Muscle of leg (tissue), 3 donors: ENCODE measurements at regions not wholly inside any gene's neighbourhood (a gene's known extent, or its start where the extent isn't known, plus 50 kb on each side); places are given as distances from the start of the nearest gene placed in this dataset.

ENCODE experiments used
- DNase-seq: peaks from one replicate; pipeline ENCODE4 v3.0.0; 2013
- H3K27ac ChIP-seq: one replicate; pipeline ENCODE4 v1.5.1; 2013; ENCODE audit warnings: mild to moderate bottlenecking, low read length, control low read depth
- H3K27me3 ChIP-seq: one replicate; pipeline ENCODE4 v1.6.1; 2013; ENCODE audit warnings: low read length; ENCODE audit not compliant: control insufficient read depth, insufficient read depth
- H3K36me3 ChIP-seq: one replicate; pipeline ENCODE4 v1.6.1; 2013; ENCODE audit warnings: low read length; ENCODE audit not compliant: control insufficient read depth, insufficient read depth
- H3K4me1 ChIP-seq: one replicate; pipeline ENCODE4 v1.6.1; 2013; ENCODE audit warnings: low read length; ENCODE audit not compliant: control insufficient read depth, insufficient read depth
- H3K4me3 ChIP-seq: one replicate; pipeline ENCODE4 v1.5.1; 2013; ENCODE audit warnings: low read length, control low read depth
- H3K9me3 ChIP-seq: replicated peaks from 2 replicates; pipeline ENCODE4 v1.6.1; 2013; ENCODE audit warnings: low read depth, low read length; ENCODE audit not compliant: control insufficient read depth
- WGBS: methylation state at CpG from one replicate; pipeline ENCODE4 v1.1.5; 2013; ENCODE audit warnings: missing lambda C conversion rate; ENCODE audit not compliant: insufficient coverage; 5-methylcytosine and 5-hydroxymethylcytosine counted together

- 85% methylated on average over 11 of the region's 13 CpGs for WGBS
- H3K36me3 ChIP-seq, result no peaks in the 10 kb centered on the region
- no peaks in the 10 kb centered on the region for H3K27me3 ChIP-seq
- H3K9me3 ChIP-seq, result no peaks in the 10 kb centered on the region
- H3K27ac ChIP-seq, result no peak overlapping the region
- no peak for DNase-seq
- H3K4me1 ChIP-seq, result no peaks in the 10 kb centered on the region
- no peak overlapping the region for H3K4me3 ChIP-seq
Observed at GRCh38 chr20:60953321-60953720, 298.7 kb upstream of the CDH4 start.

- peak overlapping the region; percentile 22 for H3K27ac ChIP-seq
- DNase-seq, result peak; percentile 74
- H3K4me3 ChIP-seq, result no peak overlapping the region
- H3K36me3 ChIP-seq, result no peaks in the 10 kb centered on the region
- no peaks in the 10 kb centered on the region for H3K27me3 ChIP-seq
- WGBS, result no CpG with 5 or more reads among the region's 2 CpGs
- H3K9me3 ChIP-seq, result no peaks in the 10 kb centered on the region
- H3K4me1 ChIP-seq, result no peaks in the 10 kb centered on the region
Observed at GRCh38 chr20:60955706-60956105, 296.4 kb upstream of the CDH4 start.

DNA sequence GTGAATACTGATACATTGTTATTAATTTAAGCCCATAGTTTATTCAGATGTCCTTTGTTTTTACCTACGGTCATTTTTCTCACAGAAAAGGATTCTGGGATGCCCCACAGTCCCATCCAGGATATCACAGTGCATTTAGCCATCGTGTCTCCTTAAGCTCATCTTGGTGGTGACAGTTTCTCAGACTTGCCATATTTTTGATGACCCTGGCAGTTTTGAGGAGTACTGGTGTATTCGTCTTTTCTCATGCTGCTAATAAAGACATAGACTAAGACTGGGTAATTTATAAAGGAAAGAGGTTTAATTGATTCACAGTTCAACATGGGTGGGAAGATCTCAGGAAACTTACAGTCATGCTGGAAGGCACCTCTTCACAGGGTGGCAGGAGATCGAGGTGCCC is 295.9 kb upstream of the CDH4 start:
- H3K27ac ChIP-seq, result no peak overlapping the region
- DNase-seq, result no peak
- no peaks in the 10 kb centered on the region for H3K9me3 ChIP-seq
- no CpG with 5 or more reads among the region's 4 CpGs for WGBS
- peaks cover 4% of the 10 kb centered on the region for H3K4me1 ChIP-seq
- H3K4me3 ChIP-seq, result no peak overlapping the region
- H3K27me3 ChIP-seq, result no peaks in the 10 kb centered on the region
- no peaks in the 10 kb centered on the region for H3K36me3 ChIP-seq

- H3K4me1 ChIP-seq, result peaks cover 9% of the 10 kb centered on the region
- no peaks in the 10 kb centered on the region for H3K36me3 ChIP-seq
- WGBS, result 65% methylated on average over 3 of the region's 3 CpGs
- no peak overlapping the region for H3K27ac ChIP-seq
- no peak for DNase-seq
- no peak overlapping the region for H3K4me3 ChIP-seq
- H3K27me3 ChIP-seq, result no peaks in the 10 kb centered on the region
- no peaks in the 10 kb centered on the region for H3K9me3 ChIP-seq
Observed at GRCh38 chr20:60957621-60958020, 294.4 kb upstream of the CDH4 start.

- H3K9me3 ChIP-seq, result no peaks in the 10 kb centered on the region
- no peak overlapping the region for H3K4me3 ChIP-seq
- H3K27ac ChIP-seq, result no peak overlapping the region
- no peaks in the 10 kb centered on the region for H3K27me3 ChIP-seq
- DNase-seq, result no peak
- 83% methylated on average over 1 of the region's 3 CpGs for WGBS
- peaks cover 9% of the 10 kb centered on the region for H3K4me1 ChIP-seq
- no peaks in the 10 kb centered on the region for H3K36me3 ChIP-seq
Observed at GRCh38 chr20:60959971-60960370, 292.1 kb upstream of the CDH4 start.

DNA sequence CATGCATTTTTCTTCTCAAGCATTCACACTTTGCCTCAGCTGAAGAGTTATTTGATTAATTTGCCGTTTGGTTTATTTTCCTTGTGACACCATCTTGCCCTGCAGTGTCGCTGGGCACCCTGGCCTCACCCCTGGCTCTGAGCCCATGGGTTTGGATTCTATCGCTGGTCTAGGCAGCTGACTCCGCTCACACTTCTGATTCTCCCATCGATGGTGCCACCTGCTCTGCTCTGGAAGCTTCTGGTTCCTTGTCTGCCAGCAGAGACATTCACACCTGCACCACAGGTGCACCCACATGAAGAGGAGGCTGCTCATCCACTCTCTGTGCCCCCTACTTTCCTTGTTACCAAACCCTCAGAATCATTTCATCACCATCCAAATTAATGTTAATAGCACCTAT is 291.6 kb upstream of the CDH4 start:
- no peak for DNase-seq
- no peaks in the 10 kb centered on the region for H3K36me3 ChIP-seq
- H3K4me3 ChIP-seq, result no peak overlapping the region
- 81% methylated on average over 4 of the region's 5 CpGs for WGBS
- peaks cover 9% of the 10 kb centered on the region for H3K4me1 ChIP-seq
- no peak overlapping the region for H3K27ac ChIP-seq
- no peaks in the 10 kb centered on the region for H3K9me3 ChIP-seq
- no peaks in the 10 kb centered on the region for H3K27me3 ChIP-seq

- WGBS, result 96% methylated on average over 7 of the region's 7 CpGs
Observed at GRCh38 chr20:60961551-60961950, 290.5 kb upstream of the CDH4 start.

GRCh38 chr20:60962367-60963045 is 289.6 kb upstream of the CDH4 start:
- Histone ChIP-seq H3K36me3 (no peaks in the 10 kb centered on the region), H3K27me3 (no peaks in the 10 kb centered on the region), H3K4me1 (peaks cover 9% of the 10 kb centered on the region), H3K9me3 (no peaks in the 10 kb centered on the region), H3K4me3 (no peak overlapping the region), H3K27ac (no peak overlapping the region)
- 82% methylated on average over 3 of the region's 6 CpGs for WGBS
- no peak for DNase-seq

More at GRCh38 chr20:60961551-60961950, 290.5 kb upstream of the CDH4 start:
- Histone ChIP-seq H3K4me1 (peaks cover 9% of the 10 kb centered on the region), H3K4me3 (no peak overlapping the region), H3K36me3 (no peaks in the 10 kb centered on the region), H3K27me3 (no peaks in the 10 kb centered on the region), H3K27ac (no peak overlapping the region), H3K9me3 (no peaks in the 10 kb centered on the region)
- DNase-seq, result no peak

DNA sequence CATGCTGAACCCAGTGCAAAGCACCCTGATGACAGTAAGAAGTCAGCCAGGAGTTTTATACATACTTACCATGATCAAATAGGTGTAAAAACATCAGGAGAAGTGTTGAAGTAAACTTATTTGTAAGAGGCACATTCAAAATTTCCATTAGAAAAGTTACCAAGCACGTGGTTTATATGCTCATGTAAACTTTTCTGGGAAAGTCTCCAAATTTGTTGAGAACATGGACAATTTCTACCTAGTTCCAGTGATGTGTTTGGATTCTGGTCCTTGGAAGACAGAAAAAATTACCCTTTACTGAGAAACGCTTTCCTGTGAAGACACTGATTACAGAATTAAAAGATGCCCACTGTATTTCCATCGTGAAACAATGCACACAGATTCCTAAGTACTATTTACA is 288.9 kb upstream of the CDH4 start:
- no peak overlapping the region for H3K27ac ChIP-seq
- H3K9me3 ChIP-seq, result no peaks in the 10 kb centered on the region
- peak; percentile 60 for DNase-seq
- H3K4me1 ChIP-seq, result peaks cover 9% of the 10 kb centered on the region
- no peaks in the 10 kb centered on the region for H3K27me3 ChIP-seq
- no peak overlapping the region for H3K4me3 ChIP-seq
- WGBS, result no CpG with 5 or more reads among the region's 3 CpGs
- H3K36me3 ChIP-seq, result no peaks in the 10 kb centered on the region

DNA sequence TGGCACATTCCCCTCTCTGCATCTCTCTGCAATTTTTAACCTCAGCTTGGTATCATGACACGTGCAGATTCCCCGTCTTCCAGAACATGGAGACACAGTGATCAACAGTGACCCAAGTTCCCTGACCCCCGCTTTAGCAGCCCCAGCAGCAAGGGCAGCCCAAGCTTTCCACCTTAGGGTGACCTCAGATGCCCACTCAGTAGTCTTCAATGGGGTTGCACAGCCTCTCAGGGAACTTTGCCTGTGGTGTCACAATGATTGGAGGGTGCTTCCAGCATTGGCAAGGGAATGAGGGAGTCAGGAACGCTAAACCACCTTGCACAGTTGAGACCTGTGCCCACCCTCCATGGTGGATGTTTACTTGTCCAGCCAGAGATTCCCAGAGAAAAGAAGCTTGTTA is 287.1 kb upstream of the CDH4 start:
- H3K4me1 ChIP-seq, result peaks cover 9% of the 10 kb centered on the region
- no peak for DNase-seq
- 93% methylated on average over 4 of the region's 4 CpGs for WGBS
- H3K4me3 ChIP-seq, result no peak overlapping the region
- H3K36me3 ChIP-seq, result no peaks in the 10 kb centered on the region
- H3K27ac ChIP-seq, result no peak overlapping the region
- H3K9me3 ChIP-seq, result no peaks in the 10 kb centered on the region
- H3K27me3 ChIP-seq, result no peaks in the 10 kb centered on the region

- H3K9me3 ChIP-seq, result no peaks in the 10 kb centered on the region
- DNase-seq, result no peak
- WGBS, result 100% methylated on average over 1 of the region's 9 CpGs
- no peak overlapping the region for H3K27ac ChIP-seq
- peaks cover 7% of the 10 kb centered on the region for H3K4me1 ChIP-seq
- H3K4me3 ChIP-seq, result no peak overlapping the region
- H3K36me3 ChIP-seq, result no peaks in the 10 kb centered on the region
- H3K27me3 ChIP-seq, result peaks cover 2% of the 10 kb centered on the region
Observed at GRCh38 chr20:60966031-60966430, 286.0 kb upstream of the CDH4 start.
